ENCODE measurements at regions not wholly inside any gene's neighbourhood (a gene's known extent, or its start where the extent isn't known, plus 50 kb on each side); places are given as distances from the start of the nearest gene placed in this dataset.

DNA sequence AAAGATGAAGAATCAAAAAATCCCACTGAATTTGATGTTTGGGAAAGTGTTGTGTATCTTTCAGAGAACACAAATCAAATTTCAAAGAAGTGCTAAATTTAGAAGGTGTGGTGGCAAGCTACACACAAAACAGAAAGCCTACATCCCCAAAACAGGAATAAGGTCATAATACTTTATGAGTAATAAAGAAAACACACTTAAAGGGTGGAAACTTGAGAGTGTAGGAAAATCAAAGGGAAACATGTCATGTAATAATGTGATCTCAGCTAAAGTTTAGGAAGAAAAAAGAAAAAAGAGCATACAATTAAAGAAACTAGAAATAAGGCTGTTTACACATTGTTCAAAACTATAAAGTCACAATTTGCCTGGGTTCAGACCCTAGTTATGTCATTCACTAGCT is 668.7 kb downstream of the PCDH17 start:
- TF ChIP-seq, protein P1, sequence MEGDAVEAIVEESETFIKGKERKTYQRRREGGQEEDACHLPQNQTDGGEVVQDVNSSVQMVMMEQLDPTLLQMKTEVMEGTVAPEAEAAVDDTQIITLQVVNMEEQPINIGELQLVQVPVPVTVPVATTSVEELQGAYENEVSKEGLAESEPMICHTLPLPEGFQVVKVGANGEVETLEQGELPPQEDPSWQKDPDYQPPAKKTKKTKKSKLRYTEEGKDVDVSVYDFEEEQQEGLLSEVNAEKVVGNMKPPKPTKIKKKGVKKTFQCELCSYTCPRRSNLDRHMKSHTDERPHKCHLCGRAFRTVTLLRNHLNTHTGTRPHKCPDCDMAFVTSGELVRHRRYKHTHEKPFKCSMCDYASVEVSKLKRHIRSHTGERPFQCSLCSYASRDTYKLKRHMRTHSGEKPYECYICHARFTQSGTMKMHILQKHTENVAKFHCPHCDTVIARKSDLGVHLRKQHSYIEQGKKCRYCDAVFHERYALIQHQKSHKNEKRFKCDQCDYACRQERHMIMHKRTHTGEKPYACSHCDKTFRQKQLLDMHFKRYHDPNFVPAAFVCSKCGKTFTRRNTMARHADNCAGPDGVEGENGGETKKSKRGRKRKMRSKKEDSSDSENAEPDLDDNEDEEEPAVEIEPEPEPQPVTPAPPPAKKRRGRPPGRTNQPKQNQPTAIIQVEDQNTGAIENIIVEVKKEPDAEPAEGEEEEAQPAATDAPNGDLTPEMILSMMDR (IDR thresholded peaks at IDR 0.05; ENCODE audit: low read depth, low read length) = no peak
- H3K4me3 ChIP-seq (replicated peaks in 1 of 2; ENCODE audit: low read depth in 2 of 2, low read length in 2 of 2) = no peak overlapping the region
- no peak for DNase-seq (ENCODE audit: low read depth in 2 of 2)

DNA sequence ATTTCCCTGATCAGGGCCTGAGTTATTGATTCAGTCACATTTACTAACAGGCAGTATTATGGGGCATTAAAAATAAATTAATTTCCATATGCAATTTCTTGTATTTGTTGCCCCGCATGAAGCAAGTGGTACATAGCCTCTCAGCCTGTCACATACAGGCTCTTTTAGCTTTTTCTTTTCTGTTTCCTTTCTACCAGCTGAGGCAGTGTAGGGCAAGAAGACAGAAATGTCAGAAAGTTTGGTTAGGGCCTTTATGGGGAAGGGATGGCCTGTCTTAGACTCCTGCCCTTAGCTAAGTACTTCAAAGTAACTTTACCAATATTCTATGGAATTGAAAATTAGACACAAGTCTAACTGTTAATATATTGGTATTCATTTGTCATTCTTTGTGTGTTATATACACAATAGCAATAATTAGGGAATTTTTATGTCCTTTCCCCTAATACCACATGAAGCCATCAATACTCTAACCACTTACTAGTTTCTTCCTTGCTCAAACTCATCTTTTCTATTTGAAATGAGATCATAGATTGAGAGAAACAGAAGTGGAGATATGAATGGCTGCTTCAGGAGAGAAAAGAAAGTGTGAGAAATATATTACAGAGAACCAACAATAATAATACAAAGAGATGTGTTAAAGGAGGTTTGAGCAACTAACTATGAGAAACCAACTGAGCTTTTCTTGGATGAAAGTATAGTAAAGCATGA is 669.6 kb downstream of the PCDH17 start:
- H3K4me3 ChIP-seq (replicated peaks in 1 of 2; ENCODE audit: low read depth in 2 of 2, low read length in 2 of 2) = no peak overlapping the region
- no peak for DNase-seq (ENCODE audit: low read depth in 2 of 2)
- TF ChIP-seq, protein P1 (IDR thresholded peaks at IDR 0.05; ENCODE audit: low read depth, low read length) = no peak

DNA sequence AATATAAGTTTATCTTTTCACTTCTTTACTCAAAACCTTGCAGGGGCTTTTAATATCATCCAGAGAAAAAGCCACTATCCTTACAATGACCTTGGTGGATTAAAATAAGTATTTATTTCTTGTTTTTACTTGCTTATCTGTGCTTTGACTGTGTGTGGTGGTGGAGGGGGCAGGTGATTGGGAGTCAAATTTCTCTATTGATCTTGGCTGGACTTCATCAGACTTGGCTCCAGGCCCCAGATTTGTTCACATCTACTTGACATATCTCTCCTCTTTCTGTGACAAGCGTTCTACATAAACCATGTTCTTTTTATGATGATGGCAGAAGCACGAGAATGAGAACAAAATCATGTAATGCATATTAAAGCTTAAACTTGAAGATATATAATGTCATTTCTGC is 670.8 kb downstream of the PCDH17 start:
- TF ChIP-seq, protein P1 (IDR thresholded peaks at IDR 0.05; ENCODE audit: low read depth, low read length) = no peak
- H3K4me3 ChIP-seq (replicated peaks in 1 of 2; ENCODE audit: low read depth in 2 of 2, low read length in 2 of 2) = no peak overlapping the region
- DNase-seq (ENCODE audit: low read depth in 2 of 2) = no peak

DNA sequence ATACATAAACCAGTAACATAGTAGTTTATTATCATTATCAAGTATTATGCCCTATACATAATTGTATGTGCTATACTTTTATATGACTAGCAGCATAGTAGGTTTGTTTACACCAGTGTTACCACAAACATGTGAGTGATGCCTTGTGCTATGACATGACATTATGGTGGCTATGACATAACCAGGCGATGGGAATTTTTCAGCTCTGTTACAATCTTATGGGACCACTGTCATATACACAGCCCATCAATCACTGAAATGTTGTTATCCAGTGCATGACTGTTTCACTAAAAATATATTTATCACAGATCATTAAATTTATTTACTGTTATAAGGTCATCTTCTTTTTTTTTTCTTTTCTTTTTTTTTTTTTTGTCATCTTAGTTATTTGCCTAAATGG is 674.5 kb downstream of the PCDH17 start:
- H3K4me3 ChIP-seq (replicated peaks in 1 of 2; ENCODE audit: low read depth in 2 of 2, low read length in 2 of 2) = no peak overlapping the region
- TF ChIP-seq, protein P1 (IDR thresholded peaks at IDR 0.05; ENCODE audit: low read depth, low read length) = no peak
- DNase-seq (ENCODE audit: low read depth in 2 of 2) = no peak

DNA sequence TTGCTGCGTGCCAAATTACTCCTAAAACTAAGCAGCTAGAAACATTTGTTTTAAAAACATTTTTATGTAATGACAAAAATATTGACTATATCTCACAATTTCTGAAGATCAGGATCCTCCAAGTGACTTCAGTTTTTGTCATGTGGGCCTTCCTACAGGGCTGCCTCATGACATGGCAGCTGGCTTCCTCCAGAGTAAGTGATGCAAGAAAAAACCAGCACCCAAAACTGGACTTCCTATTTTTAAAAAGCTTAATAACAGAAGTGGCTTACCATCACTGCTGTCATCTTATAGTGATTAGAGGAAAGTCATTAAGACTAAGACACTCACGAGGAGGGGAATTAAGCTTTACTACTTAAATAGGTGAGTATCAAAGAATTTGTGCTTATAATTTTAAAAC is 681.7 kb downstream of the PCDH17 start:
- DNase-seq (ENCODE audit: low read depth in 2 of 2) = no peak
- TF ChIP-seq, protein P1 (IDR thresholded peaks at IDR 0.05; ENCODE audit: low read depth, low read length) = no peak
- H3K4me3 ChIP-seq (replicated peaks in 1 of 2; ENCODE audit: low read depth in 2 of 2, low read length in 2 of 2) = no peak overlapping the region

DNA sequence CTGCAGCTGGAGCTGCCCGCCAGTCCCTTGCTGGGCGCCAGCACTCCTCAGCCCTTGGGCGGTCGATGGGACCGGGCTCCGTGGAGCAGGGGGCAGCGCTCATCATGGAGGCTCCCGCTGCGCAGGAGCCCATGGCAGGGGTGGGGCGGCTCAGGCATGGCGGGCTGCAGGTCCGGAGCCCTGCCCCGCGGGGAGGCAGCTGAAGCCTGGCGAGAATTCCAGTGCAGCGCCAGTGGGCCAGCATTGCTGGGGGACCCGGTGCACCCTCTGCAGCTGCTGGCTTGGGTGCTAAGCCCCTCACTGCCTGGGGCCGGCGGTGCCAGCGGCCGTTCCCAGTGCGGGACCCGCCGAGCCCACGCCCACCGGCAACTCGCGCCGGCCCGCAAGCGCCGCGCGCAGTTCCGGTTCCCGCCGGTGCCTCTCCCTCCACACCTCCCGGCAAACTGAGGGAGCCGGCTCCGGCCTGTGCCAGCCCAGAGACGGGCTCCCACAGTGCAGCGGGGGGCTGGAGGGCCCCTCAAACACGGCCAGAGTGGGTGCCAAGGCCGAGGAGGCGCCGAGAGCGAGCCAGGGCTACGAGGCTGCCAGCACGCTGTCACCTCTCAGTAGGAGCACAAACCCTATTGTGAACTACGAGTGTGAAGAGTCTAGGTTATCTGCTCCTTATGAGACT is 687.1 kb downstream of the PCDH17 start:
- TF ChIP-seq, protein P1 (IDR thresholded peaks at IDR 0.05; ENCODE audit: low read depth, low read length) = no peak
- H3K4me3 ChIP-seq (replicated peaks in 1 of 2; ENCODE audit: low read depth in 2 of 2, low read length in 2 of 2) = no peak overlapping the region
- DNase-seq (ENCODE audit: low read depth in 2 of 2) = no peak
